ENCODE measurements at regions not wholly inside any gene's neighbourhood (a gene's known extent, or its start where the extent isn't known, plus 50 kb on each side); places are given as distances from the start of the nearest gene placed in this dataset. TPM values are rescaled to one million over a fixed set of nuclear protein-coding genes. Genes with fewer than 3 reads are reported as not detected.

GRCh38 chr20:43241057-43241702, 51.5 kb upstream of the PTPRT start:
- DNase-seq = peak; percentile 21

Small RNA genes in the stretch of these regions (small RNA-seq; reads per million reads assigned to genes)
- not detected for gene RF00426

All from occipital lobe (tissue), 2 donors.